ENCODE measurements at regions not wholly inside any gene's neighbourhood (a gene's known extent, or its start where the extent isn't known, plus 50 kb on each side); places are given as distances from the start of the nearest gene placed in this dataset.

DNA sequence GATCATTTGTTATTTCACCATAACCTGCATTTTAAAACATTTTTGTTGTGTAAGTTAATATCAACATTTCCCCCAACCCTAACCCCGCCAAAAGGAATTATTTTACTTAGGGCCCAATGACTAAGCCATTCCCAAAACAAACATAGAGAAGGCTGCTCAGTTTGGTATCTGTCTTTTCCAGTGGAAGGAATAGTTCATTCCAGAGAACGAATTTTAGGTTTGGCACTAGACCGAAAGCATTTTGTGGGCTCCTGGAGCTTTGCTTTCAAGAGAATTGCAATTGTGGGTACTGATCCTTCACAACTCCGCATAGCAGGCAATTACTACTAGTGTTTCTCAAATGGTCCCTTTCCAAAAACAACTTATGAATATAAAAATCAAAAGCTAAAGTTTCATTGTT lies 226.7 kb upstream of the MAD2L1 start:
- Histone ChIP-seq H3K4me2 (ENCODE audit: low read depth, low read length) (no peak overlapping the region), H3K79me2 (ENCODE audit: insufficient read depth, low read length) (no peaks in the 10 kb centered on the region), H3K27me3 (ENCODE audit: control insufficient read depth in 1 of 2, insufficient read depth in 2 of 2, low read length in 2 of 2) (no peaks in the 10 kb centered on the region), H3K36me3 (replicated peaks in 1 of 2; ENCODE audit: control insufficient read depth in 1 of 2, insufficient read depth in 2 of 2, low read length in 2 of 2) (no peaks in the 10 kb centered on the region), H3K9me3 (ENCODE audit: low read length) (no peaks in the 10 kb centered on the region), H2AFZ (ENCODE audit: low read length) (no peak overlapping the region), H4K20me1 (ENCODE audit: insufficient read depth, low read length) (no peaks in the 10 kb centered on the region), H3K4me3 (replicated peaks in 1 of 3; ENCODE audit: insufficient read depth in 1 of 3, low read depth in 2 of 3, low read length in 3 of 3) (no peak overlapping the region), H3K4me1 (ENCODE audit: insufficient read depth, low read length) (no peaks in the 10 kb centered on the region), H3K9ac (ENCODE audit: insufficient read depth, low read depth, low read length) (no peak overlapping the region), H3K27ac (ENCODE audit: extremely low read length, insufficient read depth, low read length) (no peak overlapping the region)
- 20% methylated on average over 4 of the region's 4 CpGs for WGBS (ENCODE audit: low lambda C conversion rate)
- ChIA-PET CTCF (ENCODE audit: low intra/inter-chr PET ratio, low total read pairs) (no interaction called here), POLR2A (no interaction called here)
- FAIRE-seq, result no peak
- ATAC-seq, result no peak
- DNase-seq (ENCODE audit: low spot score), result no peak
- intact Hi-C loops (cut with micrococcal nuclease; ENCODE audit: unreplicated experiment) (no loop called here), in situ Hi-C loops (cut with HindIII; ENCODE audit: extremely low pct_ligation_motif_present, low pct_unique_long_range_greater_than_20kb) (no loop called here)
- TF ChIP-seq MBNL3 (CRISPR knock-in tag; conservative IDR thresholded peaks at IDR 0.05) (no peak), BCL6 (CRISPR knock-in tag; IDR thresholded peaks at IDR 0.05) (no peak), ARNT2 (CRISPR knock-in tag; IDR thresholded peaks at IDR 0.05; ENCODE audit: low read depth) (no peak), JDP2 (CRISPR knock-in tag; IDR thresholded peaks at IDR 0.05; ENCODE audit: borderline replicate concordance) (no peak), KDM3A (CRISPR knock-in tag; IDR thresholded peaks at IDR 0.05; ENCODE audit: low read depth) (no peak), NR2F6 (IDR thresholded peaks at IDR 0.05) (no peak), NR2F6 (CRISPR knock-in tag; IDR thresholded peaks at IDR 0.05) (no peak), ZNF792 (CRISPR knock-in tag; IDR thresholded peaks at IDR 0.05) (no peak)
- BruUV-seq (replicated peaks), result no TSS peak

GRCh38 chr4:120291541-120291940 lies 224.9 kb upstream of the MAD2L1 start:
- DNase-seq (ENCODE audit: low spot score), result no peak
- no peaks in the 10 kb centered on the region for H3K9me3 ChIP-seq (ENCODE audit: low read length)
- no peaks in the 10 kb centered on the region for H4K20me1 ChIP-seq (ENCODE audit: insufficient read depth, low read length)
- no peaks in the 10 kb centered on the region for H3K27me3 ChIP-seq (ENCODE audit: control insufficient read depth in 1 of 2, insufficient read depth in 2 of 2, low read length in 2 of 2)
- intact Hi-C loops (cut with micrococcal nuclease; ENCODE audit: unreplicated experiment), result no loop called here
- H3K4me1 ChIP-seq (ENCODE audit: insufficient read depth, low read length), result no peaks in the 10 kb centered on the region
- POLR2A ChIA-PET, result no interaction called here
- no peak overlapping the region for H3K9ac ChIP-seq (ENCODE audit: insufficient read depth, low read depth, low read length)
- no TSS peak for BruUV-seq (replicated peaks)
- H3K27ac ChIP-seq (ENCODE audit: extremely low read length, insufficient read depth, low read length), result no peak overlapping the region
- CTCF ChIA-PET (ENCODE audit: low intra/inter-chr PET ratio, low total read pairs), result no interaction called here
- WGBS (ENCODE audit: low lambda C conversion rate), result 35% methylated on average over 7 of the region's 7 CpGs
- in situ Hi-C loops (cut with HindIII; ENCODE audit: extremely low pct_ligation_motif_present, low pct_unique_long_range_greater_than_20kb), result no loop called here
- no peak for FAIRE-seq
- H3K4me3 ChIP-seq (replicated peaks in 1 of 3; ENCODE audit: insufficient read depth in 1 of 3, low read depth in 2 of 3, low read length in 3 of 3), result no peak overlapping the region
- H3K4me2 ChIP-seq (ENCODE audit: low read depth, low read length), result no peak overlapping the region
- H2AFZ ChIP-seq (ENCODE audit: low read length), result no peak overlapping the region
- no peak for ATAC-seq
- H3K36me3 ChIP-seq (replicated peaks in 1 of 2; ENCODE audit: control insufficient read depth in 1 of 2, insufficient read depth in 2 of 2, low read length in 2 of 2), result no peaks in the 10 kb centered on the region
- H3K79me2 ChIP-seq (ENCODE audit: insufficient read depth, low read length), result no peaks in the 10 kb centered on the region
- TF ChIP-seq FUBP1 (CRISPR knock-in tag; IDR thresholded peaks at IDR 0.05; ENCODE audit: borderline replicate concordance) (no peak), ETV6 (CRISPR knock-in tag; conservative IDR thresholded peaks at IDR 0.05) (no peak), NFKBIZ (CRISPR knock-in tag; IDR thresholded peaks at IDR 0.05) (no peak), MEIS2 (CRISPR knock-in tag; IDR thresholded peaks at IDR 0.05) (no peak), SYNCRIP (IDR thresholded peaks at IDR 0.05; ENCODE audit: insufficient read depth, low read depth, low read length) (no peak), XRCC5 (optimal IDR thresholded peaks at IDR 0.05; ENCODE audit: low read length) (no peak), HMG20A (CRISPR knock-in tag; IDR thresholded peaks at IDR 0.05; ENCODE audit: borderline replicate concordance) (no peak), ZNF75D (CRISPR knock-in tag; IDR thresholded peaks at IDR 0.05; ENCODE audit: borderline replicate concordance) (no peak)
- TF ChIP-seq, protein P1, sequence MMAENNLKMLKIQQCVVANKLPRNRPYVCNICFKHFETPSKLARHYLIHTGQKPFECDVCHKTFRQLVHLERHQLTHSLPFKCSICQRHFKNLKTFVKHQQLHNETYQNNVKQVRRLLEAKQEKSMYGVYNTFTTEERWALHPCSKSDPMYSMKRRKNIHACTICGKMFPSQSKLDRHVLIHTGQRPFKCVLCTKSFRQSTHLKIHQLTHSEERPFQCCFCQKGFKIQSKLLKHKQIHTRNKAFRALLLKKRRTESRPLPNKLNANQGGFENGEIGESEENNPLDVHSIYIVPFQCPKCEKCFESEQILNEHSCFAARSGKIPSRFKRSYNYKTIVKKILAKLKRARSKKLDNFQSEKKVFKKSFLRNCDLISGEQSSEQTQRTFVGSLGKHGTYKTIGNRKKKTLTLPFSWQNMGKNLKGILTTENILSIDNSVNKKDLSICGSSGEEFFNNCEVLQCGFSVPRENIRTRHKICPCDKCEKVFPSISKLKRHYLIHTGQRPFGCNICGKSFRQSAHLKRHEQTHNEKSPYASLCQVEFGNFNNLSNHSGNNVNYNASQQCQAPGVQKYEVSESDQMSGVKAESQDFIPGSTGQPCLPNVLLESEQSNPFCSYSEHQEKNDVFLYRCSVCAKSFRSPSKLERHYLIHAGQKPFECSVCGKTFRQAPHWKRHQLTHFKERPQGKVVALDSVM (CRISPR knock-in tag; IDR thresholded peaks at IDR 0.05), result no peak

Data from HepG2 (cell line).